NCI-H2107 treated with DMSO at 0.1 percent for 48 hours (cell line): ENCODE measurements at regions not wholly inside any gene's neighbourhood (a gene's known extent, or its start where the extent isn't known, plus 50 kb on each side); places are given as distances from the start of the nearest gene placed in this dataset.

Source experiments
- DNase-seq: peaks from one replicate; lab custom pipeline; 2025; ENCODE audit not compliant: unreplicated experiment; lab: John Stamatoyannopoulos, UW

- no peak for DNase-seq
Observed at GRCh38 chr13:47277774-47278173, 380.9 kb upstream of the HTR2A start.

GRCh38 chr13:47268270-47268669, 371.4 kb upstream of the HTR2A start:
- DNase-seq = no peak

GRCh38 chr13:47258384-47258783, 361.5 kb upstream of the HTR2A start:
- DNase-seq = no peak

- no peak for DNase-seq
Observed at GRCh38 chr13:47256618-47257017, 359.8 kb upstream of the HTR2A start.

GRCh38 chr13:47252627-47253026, 355.8 kb upstream of the HTR2A start:
- no peak for DNase-seq

- DNase-seq = no peak
Observed at GRCh38 chr13:47251771-47252170, 354.9 kb upstream of the HTR2A start.

GRCh38 chr13:47250146-47250545, 353.3 kb upstream of the HTR2A start:
- DNase-seq = no peak

GRCh38 chr13:47249266-47249665, 352.4 kb upstream of the HTR2A start:
- no peak for DNase-seq

- no peak for DNase-seq
Observed at GRCh38 chr13:47241446-47241845, 344.6 kb upstream of the HTR2A start.

GRCh38 chr13:47239025-47239424, 342.2 kb upstream of the HTR2A start:
- DNase-seq = no peak

- no peak for DNase-seq
Observed at GRCh38 chr13:47237571-47237970, 340.7 kb upstream of the HTR2A start.

GRCh38 chr13:47233734-47234133, 336.9 kb upstream of the HTR2A start:
- DNase-seq = no peak

- DNase-seq = no peak
Observed at GRCh38 chr13:47232516-47232915, 335.7 kb upstream of the HTR2A start.

GRCh38 chr13:47230155-47230554, 333.3 kb upstream of the HTR2A start:
- DNase-seq = no peak

- no peak for DNase-seq
Observed at GRCh38 chr13:47226516-47226915, 329.7 kb upstream of the HTR2A start.

- DNase-seq = no peak
Observed at GRCh38 chr13:47220453-47221140, 323.7 kb upstream of the HTR2A start.

- DNase-seq = no peak
Observed at GRCh38 chr13:47218611-47219010, 321.8 kb upstream of the HTR2A start.

- DNase-seq = no peak
Observed at GRCh38 chr13:47216176-47216822, 319.4 kb upstream of the HTR2A start.

- DNase-seq = no peak
Observed at GRCh38 chr13:47215736-47216135, 318.9 kb upstream of the HTR2A start.

- DNase-seq = no peak
Observed at GRCh38 chr13:47213047-47213446, 316.2 kb upstream of the HTR2A start.

GRCh38 chr13:47211106-47211505, 314.3 kb upstream of the HTR2A start:
- DNase-seq = no peak

- no peak for DNase-seq
Observed at GRCh38 chr13:47206111-47206510, 309.3 kb upstream of the HTR2A start.
